ENCODE measurements at regions not wholly inside any gene's neighbourhood (a gene's known extent, or its start where the extent isn't known, plus 50 kb on each side); places are given as distances from the start of the nearest gene placed in this dataset.
A peak's percentile ranks its signal among the peaks of the same experiment; 100 is the strongest.

GRCh38 chr4:14193601-14194000 is 566.1 kb upstream of the BOD1L1 start:
- Histone ChIP-seq H3K9me3 (replicated peaks in 1 of 3) (no peaks in the 10 kb centered on the region), H3K27ac (no peak overlapping the region), H3K4me1 (replicated peaks in 1 of 2) (no peaks in the 10 kb centered on the region), H3K27me3 (no peaks in the 10 kb centered on the region), H3K36me3 (replicated peaks in 1 of 2) (no peaks in the 10 kb centered on the region), H3K4me3 (no peak overlapping the region)
- no peak for TF ChIP-seq CTCF (IDR thresholded peaks at IDR 0.05)
- TF ChIP-seq POLR2A (IDR thresholded peaks at IDR 0.05) = no peak
- whole genome bisulfite sequencing, 4 donors = 26 to 44% (median 38%) methylated on average over 1 of the region's 1 CpG
- intact Hi-C loops (cut with DNase I) = no loop called here
- DNase-seq = no peak

GRCh38 chr4:14196131-14196530 is 568.6 kb upstream of the BOD1L1 start:
- H3K27me3 ChIP-seq = no peaks in the 10 kb centered on the region
- 8 to 18% (median 10%) methylated on average over 7 of the region's 7 CpGs for WGBS, 4 donors
- DNase-seq = peak; percentile 52 to 71 (median 67)
- H3K9me3 ChIP-seq (replicated peaks in 1 of 3) = no peaks in the 10 kb centered on the region
- H3K4me3 ChIP-seq = no peak overlapping the region
- no peaks in the 10 kb centered on the region for H3K4me1 ChIP-seq (replicated peaks in 1 of 2)
- intact Hi-C loops (cut with DNase I) = loop anchor here in 1 of 2 donors (5.0 kb wide), 1 partner anchor 509 kb away; no protein-coding TSS in a partner anchor
- TF ChIP-seq POLR2A (IDR thresholded peaks at IDR 0.05) (no peak), CTCF (IDR thresholded peaks at IDR 0.05) (no peak)
- H3K27ac ChIP-seq = no peak overlapping the region
- H3K36me3 ChIP-seq (replicated peaks in 1 of 2) = no peaks in the 10 kb centered on the region

GRCh38 chr4:14215116-14215770 is 587.7 kb upstream of the BOD1L1 start:
- WGBS, 4 donors = 56 to 76% (median 67%) methylated on average over 6 of the region's 6 CpGs
- TF ChIP-seq POLR2A (IDR thresholded peaks at IDR 0.05) (no peak), CTCF (IDR thresholded peaks at IDR 0.05) (no peak)
- Histone ChIP-seq H3K4me3 (no peak overlapping the region), H3K27ac (no peak overlapping the region), H3K9me3 (replicated peaks in 1 of 3) (no peaks in the 10 kb centered on the region), H3K27me3 (no peaks in the 10 kb centered on the region), H3K36me3 (replicated peaks in 1 of 2) (no peaks in the 10 kb centered on the region), H3K4me1 (replicated peaks in 1 of 2) (no peaks in the 10 kb centered on the region)
- intact Hi-C loops (cut with DNase I) = no loop called here
- DNase-seq = no peak

- no peaks in the 10 kb centered on the region for H3K36me3 ChIP-seq (replicated peaks in 1 of 2)
- no peak overlapping the region for H3K4me3 ChIP-seq
- no peaks in the 10 kb centered on the region for H3K4me1 ChIP-seq (replicated peaks in 1 of 2)
- intact Hi-C loops (cut with DNase I) = no loop called here
- no peak overlapping the region for H3K27ac ChIP-seq
- TF ChIP-seq POLR2A (IDR thresholded peaks at IDR 0.05) (no peak), CTCF (IDR thresholded peaks at IDR 0.05) (no peak)
- WGBS, 4 donors = 77 to 85% (median 82%) methylated on average over 3 of the region's 3 CpGs
- no peaks in the 10 kb centered on the region for H3K27me3 ChIP-seq
- no peaks in the 10 kb centered on the region for H3K9me3 ChIP-seq (replicated peaks in 1 of 3)
- no peak for DNase-seq
Measured at GRCh38 chr4:14217401-14217800, 589.9 kb upstream of the BOD1L1 start.

Data from adrenal gland (tissue), 9 donors.